Skeletal muscle satellite cell (primary cell): ENCODE measurements at regions not wholly inside any gene's neighbourhood (a gene's known extent, or its start where the extent isn't known, plus 50 kb on each side); places are given as distances from the start of the nearest gene placed in this dataset.
A peak's percentile ranks its signal among the peaks of the same experiment; 100 is the strongest.

ENCODE experiments used
- H3K27me3 ChIP-seq: 2 replicates; pipeline ENCODE4 v1.7.0; 2013; ENCODE audit warnings: low read length; ENCODE audit not compliant: control insufficient read depth, insufficient read depth
- H3K36me3 ChIP-seq: 2 replicates; pipeline ENCODE4 v1.7.0; 2013; ENCODE audit warnings: mild to moderate bottlenecking, control low read depth, low read length; ENCODE audit not compliant: insufficient read depth
- H3K4me1 ChIP-seq: 2 replicates; pipeline ENCODE4 v1.7.0; 2013; ENCODE audit warnings: low read length; ENCODE audit not compliant: control insufficient read depth, insufficient read depth
- H3K4me2 ChIP-seq: 2 replicates; pipeline ENCODE4 v1.7.0; 2013; ENCODE audit warnings: mild to moderate bottlenecking, low read length
- H3K4me3 ChIP-seq: 2 replicates; pipeline ENCODE4 v1.7.0; 2013; ENCODE audit warnings: low read length
- H3K9ac ChIP-seq: 2 replicates; pipeline ENCODE4 v1.7.0; 2013; ENCODE audit warnings: mild to moderate bottlenecking, low read depth, low read length, moderate library complexity
- H3K9me3 ChIP-seq: replicated peaks from 2 replicates; pipeline ENCODE4 v1.7.0; 2013; ENCODE audit warnings: mild to moderate bottlenecking, control low read depth, low read length

DNA sequence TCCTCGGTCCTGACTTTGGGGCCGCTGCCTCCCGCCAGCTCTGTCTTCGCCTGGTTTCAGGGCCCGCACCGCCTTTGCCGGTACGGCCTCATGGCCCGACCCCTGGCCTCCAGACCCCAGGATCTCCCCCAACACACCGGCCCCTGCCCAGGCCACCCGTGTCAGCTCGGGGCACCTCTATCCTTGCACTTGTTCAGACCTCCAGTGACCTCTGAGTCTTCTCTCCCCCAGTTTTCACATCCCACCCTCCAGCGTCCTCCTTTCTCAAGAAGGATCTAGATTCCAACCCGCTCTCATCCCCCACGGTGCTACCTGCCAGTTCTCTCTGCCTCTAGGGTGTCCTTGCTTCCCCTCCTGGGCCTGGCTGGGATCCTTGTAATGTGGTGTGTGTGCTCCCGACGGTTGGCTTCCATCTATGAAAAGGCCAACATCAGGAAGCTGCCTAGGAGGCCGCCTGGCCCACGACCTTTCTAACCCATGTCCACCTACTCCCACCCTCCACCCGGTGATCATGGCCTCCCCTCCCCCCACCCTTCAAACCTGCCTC, 61.1 kb downstream of the SPATA31C2 start:
- Histone ChIP-seq H3K27me3 (no peaks in the 10 kb centered on the region), H3K9ac (no peak overlapping the region), H3K4me1 (peaks cover 18% of the 10 kb centered on the region), H3K4me3 (peak overlapping the region; percentile 76), H3K9me3 (no peaks in the 10 kb centered on the region), H3K36me3 (no peaks in the 10 kb centered on the region), H3K4me2 (peak overlapping the region; percentile 96)

GRCh38 chr9:88076286-88077070, 61.8 kb downstream of the SPATA31C2 start:
- Histone ChIP-seq H3K9me3 (no peaks in the 10 kb centered on the region), H3K4me1 (peaks cover 18% of the 10 kb centered on the region), H3K4me2 (peak overlapping the region; percentile 96), H3K9ac (peak overlapping the region; percentile 64), H3K4me3 (peak overlapping the region; percentile 76), H3K36me3 (no peaks in the 10 kb centered on the region), H3K27me3 (no peaks in the 10 kb centered on the region)

GRCh38 chr9:88075966-88076285, 62.3 kb downstream of the SPATA31C2 start:
- Histone ChIP-seq H3K27me3 (no peaks in the 10 kb centered on the region), H3K4me2 (peak overlapping the region; percentile 96), H3K4me3 (peak overlapping the region; percentile 76), H3K9me3 (no peaks in the 10 kb centered on the region), H3K36me3 (no peaks in the 10 kb centered on the region), H3K9ac (peak overlapping the region; percentile 64), H3K4me1 (peaks cover 18% of the 10 kb centered on the region)

DNA sequence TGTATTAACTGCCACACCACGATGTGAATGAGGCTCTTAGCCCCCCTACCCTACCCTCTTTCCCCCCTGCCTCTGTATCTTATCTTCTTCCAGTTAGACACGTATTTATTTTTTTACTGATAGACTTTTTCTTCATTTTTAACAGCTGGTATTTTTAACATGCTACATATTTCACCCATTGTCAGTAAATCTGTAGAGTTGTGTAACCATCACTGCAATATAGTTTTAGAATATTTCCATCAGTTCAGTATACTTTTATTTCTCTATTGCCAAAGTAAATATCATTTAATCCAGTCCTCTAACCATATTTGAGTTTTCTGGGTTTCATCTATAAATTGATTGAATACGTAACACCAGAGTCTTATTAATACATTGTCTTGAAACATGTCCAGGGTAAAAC, 62.8 kb downstream of the SPATA31C2 start:
- Histone ChIP-seq H3K4me1 (peaks cover 18% of the 10 kb centered on the region), H3K4me2 (peak overlapping the region; percentile 96), H3K9ac (peak overlapping the region; percentile 64), H3K4me3 (peak overlapping the region; percentile 76), H3K36me3 (no peaks in the 10 kb centered on the region), H3K9me3 (no peaks in the 10 kb centered on the region), H3K27me3 (no peaks in the 10 kb centered on the region)

DNA sequence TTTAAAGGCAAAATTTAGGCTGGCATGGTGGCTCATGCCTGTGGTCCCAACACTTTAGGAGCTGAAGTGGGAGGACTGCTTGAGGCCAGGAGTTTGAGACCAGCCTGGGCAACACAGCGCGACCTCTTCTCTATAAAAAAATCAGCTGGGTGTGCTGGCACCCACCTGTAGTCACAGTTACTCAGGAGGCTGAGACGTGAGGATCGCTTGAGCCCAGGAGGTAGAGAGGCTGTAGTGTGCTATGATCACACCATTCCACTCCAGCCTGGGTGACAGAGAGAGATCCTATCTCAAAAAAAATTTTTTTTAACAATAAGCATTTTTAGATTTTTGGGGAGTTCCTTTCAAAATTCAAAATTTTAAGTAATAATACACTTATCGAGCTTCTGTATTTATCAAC, 63.3 kb downstream of the SPATA31C2 start:
- H3K9me3 ChIP-seq, result no peaks in the 10 kb centered on the region
- H3K27me3 ChIP-seq, result no peaks in the 10 kb centered on the region
- H3K4me3 ChIP-seq, result no peak overlapping the region
- H3K36me3 ChIP-seq, result no peaks in the 10 kb centered on the region
- peaks cover 18% of the 10 kb centered on the region for H3K4me1 ChIP-seq
- no peak overlapping the region for H3K4me2 ChIP-seq
- no peak overlapping the region for H3K9ac ChIP-seq

- Histone ChIP-seq H3K4me3 (no peak overlapping the region), H3K9me3 (no peaks in the 10 kb centered on the region), H3K4me1 (peaks cover 20% of the 10 kb centered on the region), H3K4me2 (no peak overlapping the region), H3K27me3 (no peaks in the 10 kb centered on the region), H3K9ac (no peak overlapping the region), H3K36me3 (no peaks in the 10 kb centered on the region)
These were observed 65.4 kb downstream of the SPATA31C2 start for GRCh38 chr9:88072831-88073375.

GRCh38 chr9:88071331-88071730, 66.9 kb downstream of the SPATA31C2 start:
- H3K9me3 ChIP-seq, result no peaks in the 10 kb centered on the region
- H3K4me1 ChIP-seq, result peaks cover 12% of the 10 kb centered on the region
- no peaks in the 10 kb centered on the region for H3K27me3 ChIP-seq
- H3K36me3 ChIP-seq, result no peaks in the 10 kb centered on the region
- H3K9ac ChIP-seq, result no peak overlapping the region
- H3K4me2 ChIP-seq, result no peak overlapping the region
- H3K4me3 ChIP-seq, result no peak overlapping the region

DNA sequence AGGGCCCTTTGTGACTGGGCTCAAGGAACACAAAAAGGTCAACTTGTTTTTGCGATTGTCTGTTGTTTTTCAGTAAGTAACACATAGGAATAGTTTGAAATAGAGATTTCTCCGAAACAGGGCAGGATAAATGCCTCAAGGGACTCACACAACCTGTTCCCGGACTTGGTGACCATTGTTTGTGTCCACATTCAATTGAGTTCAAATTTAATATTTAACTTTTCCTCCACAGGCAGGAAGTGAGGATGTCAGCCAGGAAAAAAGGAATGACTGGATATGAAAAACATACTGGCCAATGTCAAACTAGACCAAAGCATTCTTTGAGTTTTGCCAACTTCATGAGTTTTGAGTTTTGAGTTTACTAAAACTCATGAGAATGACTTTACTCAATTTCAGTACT, 72.7 kb downstream of the SPATA31C2 start:
- no peaks in the 10 kb centered on the region for H3K9me3 ChIP-seq
- no peaks in the 10 kb centered on the region for H3K27me3 ChIP-seq

GRCh38 chr9:88064554-88064953, 73.7 kb downstream of the SPATA31C2 start:
- Histone ChIP-seq H3K4me1 (peaks cover 2% of the 10 kb centered on the region), H3K36me3 (no peaks in the 10 kb centered on the region), H3K9me3 (no peaks in the 10 kb centered on the region), H3K9ac (no peak overlapping the region), H3K27me3 (no peaks in the 10 kb centered on the region), H3K4me3 (no peak overlapping the region), H3K4me2 (no peak overlapping the region)

More for the DNA sequence above, 72.7 kb downstream of the SPATA31C2 start:
- no peaks in the 10 kb centered on the region for H3K36me3 ChIP-seq
- no peak overlapping the region for H3K9ac ChIP-seq
- no peak overlapping the region for H3K4me2 ChIP-seq
- H3K4me1 ChIP-seq, result peaks cover 2% of the 10 kb centered on the region
- no peak overlapping the region for H3K4me3 ChIP-seq

GRCh38 chr9:88060746-88061145, 77.5 kb downstream of the SPATA31C2 start:
- H3K9me3 ChIP-seq, result no peaks in the 10 kb centered on the region
- H3K9ac ChIP-seq, result no peak overlapping the region
- no peaks in the 10 kb centered on the region for H3K36me3 ChIP-seq
- H3K27me3 ChIP-seq, result no peaks in the 10 kb centered on the region
- H3K4me1 ChIP-seq, result no peaks in the 10 kb centered on the region
- no peak overlapping the region for H3K4me2 ChIP-seq
- H3K4me3 ChIP-seq, result no peak overlapping the region

DNA sequence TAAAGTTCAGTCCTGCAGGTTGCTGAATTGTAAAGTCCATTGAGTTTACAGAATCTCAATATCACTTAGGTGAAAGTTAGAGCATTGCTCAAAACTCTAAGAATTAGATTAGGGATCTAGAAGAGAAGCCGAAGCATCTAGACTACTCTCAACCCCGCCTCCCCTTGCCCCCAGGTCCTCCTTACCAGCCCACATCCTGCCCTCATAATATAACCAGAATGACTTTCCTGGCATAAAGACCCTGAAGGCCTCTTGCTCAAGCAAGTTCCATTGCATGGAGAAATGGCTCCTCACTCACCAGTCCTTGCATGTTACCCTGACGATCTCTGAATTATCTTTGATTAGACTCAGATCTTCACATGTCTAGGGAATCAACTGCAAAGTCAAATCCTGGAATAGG, 78.8 kb downstream of the SPATA31C2 start:
- Histone ChIP-seq H3K9me3 (no peaks in the 10 kb centered on the region), H3K27me3 (no peaks in the 10 kb centered on the region), H3K4me1 (no peaks in the 10 kb centered on the region), H3K4me2 (no peak overlapping the region), H3K36me3 (no peaks in the 10 kb centered on the region), H3K9ac (no peak overlapping the region), H3K4me3 (no peak overlapping the region)

DNA sequence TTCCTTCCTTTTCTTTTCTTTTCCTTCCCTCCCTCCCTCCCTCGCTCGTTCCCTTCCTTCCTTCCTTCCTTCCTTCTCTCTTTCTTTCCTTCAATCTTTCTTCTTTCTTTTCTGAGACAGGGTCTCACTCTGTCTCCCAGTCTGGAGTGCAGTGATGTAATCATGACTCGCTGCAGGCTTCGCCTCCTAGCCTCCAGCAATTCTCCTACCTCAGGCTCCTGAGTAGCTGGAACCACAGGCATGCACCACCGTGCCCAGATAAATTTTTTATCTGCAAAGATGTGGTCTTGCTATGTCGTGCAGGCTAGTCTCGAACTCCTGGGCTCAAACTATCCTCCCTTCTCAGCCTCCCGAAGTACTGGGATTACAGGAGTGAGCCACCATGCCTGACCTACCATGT, 81.4 kb downstream of the SPATA31C2 start:
- H3K4me3 ChIP-seq, result no peak overlapping the region
- H3K36me3 ChIP-seq, result no peaks in the 10 kb centered on the region
- no peak overlapping the region for H3K4me2 ChIP-seq
- no peaks in the 10 kb centered on the region for H3K4me1 ChIP-seq
- H3K9ac ChIP-seq, result no peak overlapping the region
- no peaks in the 10 kb centered on the region for H3K9me3 ChIP-seq
- no peaks in the 10 kb centered on the region for H3K27me3 ChIP-seq
